ENCODE measurements at regions not wholly inside any gene's neighbourhood (a gene's known extent, or its start where the extent isn't known, plus 50 kb on each side); places are given as distances from the start of the nearest gene placed in this dataset.

DNA sequence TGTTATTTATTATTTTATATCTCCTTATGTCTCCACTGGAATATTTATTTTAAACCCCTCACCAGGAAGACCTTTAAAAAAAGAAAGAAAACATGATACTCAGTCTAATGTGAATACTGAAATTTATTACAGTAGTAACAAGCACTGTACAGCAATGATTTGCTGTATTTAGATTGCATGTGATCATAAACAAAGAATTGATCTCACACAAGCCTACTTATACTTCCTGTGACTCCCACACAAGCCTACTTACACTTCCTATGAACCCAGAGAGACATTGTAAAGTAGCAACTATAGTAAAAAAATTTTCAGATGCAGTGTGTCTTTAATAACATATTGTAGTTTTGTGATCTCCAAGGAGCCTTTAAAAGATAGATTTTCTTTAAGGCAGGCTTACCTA is 142.7 kb upstream of the SYT1 start:
- H3K9me3 ChIP-seq = no peaks in the 10 kb centered on the region
- H3K4me3 ChIP-seq = no peak overlapping the region
- H3K36me3 ChIP-seq = no peaks in the 10 kb centered on the region
- intact Hi-C loops (cut with DNase I; ENCODE audit: low total_unique reads) (no loop called here), in situ Hi-C loops (cut with MboI; ENCODE audit: low pct_ligation_motif_present in 1 of 4, low pct_unique_long_range_greater_than_20kb in 1 of 4, low sequenced_read_pairs in 3 of 4) (no loop called here)
- no peaks in the 10 kb centered on the region for H3K27me3 ChIP-seq
- TF ChIP-seq, protein P1, sequence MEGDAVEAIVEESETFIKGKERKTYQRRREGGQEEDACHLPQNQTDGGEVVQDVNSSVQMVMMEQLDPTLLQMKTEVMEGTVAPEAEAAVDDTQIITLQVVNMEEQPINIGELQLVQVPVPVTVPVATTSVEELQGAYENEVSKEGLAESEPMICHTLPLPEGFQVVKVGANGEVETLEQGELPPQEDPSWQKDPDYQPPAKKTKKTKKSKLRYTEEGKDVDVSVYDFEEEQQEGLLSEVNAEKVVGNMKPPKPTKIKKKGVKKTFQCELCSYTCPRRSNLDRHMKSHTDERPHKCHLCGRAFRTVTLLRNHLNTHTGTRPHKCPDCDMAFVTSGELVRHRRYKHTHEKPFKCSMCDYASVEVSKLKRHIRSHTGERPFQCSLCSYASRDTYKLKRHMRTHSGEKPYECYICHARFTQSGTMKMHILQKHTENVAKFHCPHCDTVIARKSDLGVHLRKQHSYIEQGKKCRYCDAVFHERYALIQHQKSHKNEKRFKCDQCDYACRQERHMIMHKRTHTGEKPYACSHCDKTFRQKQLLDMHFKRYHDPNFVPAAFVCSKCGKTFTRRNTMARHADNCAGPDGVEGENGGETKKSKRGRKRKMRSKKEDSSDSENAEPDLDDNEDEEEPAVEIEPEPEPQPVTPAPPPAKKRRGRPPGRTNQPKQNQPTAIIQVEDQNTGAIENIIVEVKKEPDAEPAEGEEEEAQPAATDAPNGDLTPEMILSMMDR (IDR thresholded peaks at IDR 0.05) = no peak
- no peak for TF ChIP-seq POLR2AphosphoS5 (IDR thresholded peaks at IDR 0.05)
- TF ChIP-seq EP300 (IDR thresholded peaks at IDR 0.05; ENCODE audit: low read depth) = no peak
- no peak for TF ChIP-seq POLR2A (IDR thresholded peaks at IDR 0.05)
- no peak overlapping the region for H3K27ac ChIP-seq
- peaks cover 0 to 10% (median 2%) of the 10 kb centered on the region in 4 donors for H3K4me1 ChIP-seq
- no peak for DNase-seq

GRCh38 chr12:78725033-78725432 is 139.5 kb upstream of the SYT1 start:
- H3K4me3 ChIP-seq = no peak overlapping the region
- in situ Hi-C loops (cut with MboI; ENCODE audit: low pct_ligation_motif_present in 1 of 4, low pct_unique_long_range_greater_than_20kb in 1 of 4, low sequenced_read_pairs in 3 of 4) (no loop called here), intact Hi-C loops (cut with DNase I; ENCODE audit: low total_unique reads) (no loop called here)
- H3K27ac ChIP-seq = no peak overlapping the region
- DNase-seq = no peak
- no peak for TF ChIP-seq POLR2A (IDR thresholded peaks at IDR 0.05)
- TF ChIP-seq EP300 (IDR thresholded peaks at IDR 0.05; ENCODE audit: low read depth) = no peak
- no peak for TF ChIP-seq POLR2AphosphoS5 (IDR thresholded peaks at IDR 0.05)
- TF ChIP-seq, protein P1 (IDR thresholded peaks at IDR 0.05) = no peak
- peaks cover 0 to 15% (median 3%) of the 10 kb centered on the region in 4 donors for H3K4me1 ChIP-seq
- H3K9me3 ChIP-seq = no peaks in the 10 kb centered on the region
- H3K36me3 ChIP-seq = no peaks in the 10 kb centered on the region
- no peaks in the 10 kb centered on the region for H3K27me3 ChIP-seq
- WGBS, 2 donors (ENCODE audit: low coverage in 1 of 2) = 47 to 62% methylated on average over 1 of the region's 1 CpG

DNA sequence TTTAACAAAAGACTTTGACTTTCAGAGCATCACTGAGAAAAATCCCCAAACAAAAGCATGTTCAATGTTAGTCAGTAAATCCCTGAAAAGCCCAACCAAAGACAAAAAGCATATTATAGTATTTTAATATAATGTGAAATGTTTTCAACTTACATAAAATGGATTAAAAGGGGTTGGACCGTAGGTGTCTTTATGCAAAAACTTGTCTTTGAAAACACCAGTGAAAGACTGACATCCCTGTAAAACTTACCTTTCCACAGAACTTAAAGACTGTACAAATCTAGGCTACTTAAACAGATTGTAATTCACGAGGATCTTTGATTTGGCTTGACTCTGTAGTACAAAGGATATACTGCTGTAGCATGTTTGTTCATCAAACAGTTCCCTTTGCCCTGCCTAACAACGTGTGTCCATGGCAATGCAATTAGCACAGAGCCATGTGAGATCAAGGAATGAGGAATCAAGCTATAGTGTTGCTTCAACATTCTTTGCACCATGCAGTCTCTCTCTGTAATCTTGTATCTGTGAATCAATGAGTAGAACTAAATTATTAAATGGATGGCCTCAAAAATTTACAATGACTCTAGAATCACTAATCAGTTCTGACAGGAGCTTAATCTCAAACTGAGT is 138.5 kb upstream of the SYT1 start:
- Histone ChIP-seq H3K4me3 (no peak overlapping the region), H3K4me1 (peaks cover 0 to 15% (median 3%) of the 10 kb centered on the region in 4 donors), H3K9me3 (no peaks in the 10 kb centered on the region), H3K27ac (peak overlapping the region in 1 of 4 donors; percentile 11), H3K27me3 (no peaks in the 10 kb centered on the region), H3K36me3 (no peaks in the 10 kb centered on the region)
- in situ Hi-C loops (cut with MboI; ENCODE audit: low pct_ligation_motif_present in 1 of 4, low pct_unique_long_range_greater_than_20kb in 1 of 4, low sequenced_read_pairs in 3 of 4) (no loop called here), intact Hi-C loops (cut with DNase I; ENCODE audit: low total_unique reads) (no loop called here)
- TF ChIP-seq POLR2A (IDR thresholded peaks at IDR 0.05) (no peak), EP300 (IDR thresholded peaks at IDR 0.05; ENCODE audit: low read depth) (no peak), POLR2AphosphoS5 (IDR thresholded peaks at IDR 0.05) (no peak)
- TF ChIP-seq, protein P1 (IDR thresholded peaks at IDR 0.05) = no peak
- 36 to 40% methylated on average over 3 of the region's 3 CpGs for WGBS, 2 donors (ENCODE audit: low coverage in 1 of 2)
- peak; percentile 27 for DNase-seq

GRCh38 chr12:78726854-78727253 is 137.7 kb upstream of the SYT1 start:
- Histone ChIP-seq H3K27ac (peak overlapping the region in 2 of 4 donors; percentile 1 to 11), H3K27me3 (no peaks in the 10 kb centered on the region), H3K9me3 (no peaks in the 10 kb centered on the region), H3K4me1 (peaks cover 0 to 15% (median 3%) of the 10 kb centered on the region in 4 donors), H3K36me3 (no peaks in the 10 kb centered on the region), H3K4me3 (no peak overlapping the region)
- in situ Hi-C loops (cut with MboI; ENCODE audit: low pct_ligation_motif_present in 1 of 4, low pct_unique_long_range_greater_than_20kb in 1 of 4, low sequenced_read_pairs in 3 of 4) = no loop called here
- no peak for DNase-seq
- intact Hi-C loops (cut with DNase I; ENCODE audit: low total_unique reads) = no loop called here
- TF ChIP-seq, protein P1 (IDR thresholded peaks at IDR 0.05) = no peak
- no peak for TF ChIP-seq EP300 (IDR thresholded peaks at IDR 0.05; ENCODE audit: low read depth)
- TF ChIP-seq POLR2AphosphoS5 (IDR thresholded peaks at IDR 0.05) = no peak
- TF ChIP-seq POLR2A (IDR thresholded peaks at IDR 0.05) = no peak
- 25 to 49% methylated on average over 1 to 2 of the region's 2 CpGs for WGBS, 2 donors (ENCODE audit: low coverage in 1 of 2)

All from transverse colon (tissue), 4 donors.